Chondrocyte (in vitro differentiated cells): ENCODE measurements at regions not wholly inside any gene's neighbourhood (a gene's known extent, or its start where the extent isn't known, plus 50 kb on each side); places are given as distances from the start of the nearest gene placed in this dataset.

Experiments
- DNase-seq: peaks from one replicate; pipeline ENCODE4 v3.0.0; 2021; ENCODE audit warnings: mixed read lengths, low spot score
- H3K27ac Mint-ChIP-seq: one replicate; pipeline ENCODE4 v1.8.0; 2021; ENCODE audit warnings: mild to moderate bottlenecking, moderate library complexity, mixed read lengths; ENCODE audit not compliant: unreplicated experiment
- H3K27me3 Mint-ChIP-seq: 2 replicates; pipeline ENCODE4 v1.8.0; 2021; ENCODE audit warnings: low read depth, mixed read lengths
- H3K36me3 Mint-ChIP-seq: 2 replicates; pipeline ENCODE4 v1.8.0; 2021; ENCODE audit warnings: low read depth, mixed read lengths
- H3K4me1 Mint-ChIP-seq: 2 replicates; pipeline ENCODE4 v1.8.0; 2021; ENCODE audit warnings: low read depth, mild to moderate bottlenecking, mixed read lengths
- H3K4me3 Mint-ChIP-seq: one replicate; pipeline ENCODE4 v1.8.0; 2021; ENCODE audit warnings: mild to moderate bottlenecking, moderate library complexity, mixed read lengths; ENCODE audit not compliant: unreplicated experiment
- H3K9me3 Mint-ChIP-seq: 2 replicates; pipeline ENCODE4 v1.8.0; 2021; ENCODE audit warnings: low read depth, mixed read lengths
- TF ChIP-seq, protein P1 (sequence below): fragments of 200-600 bp; sonication (generic); IDR thresholded peaks from 2 replicates; pipeline ENCODE4 v1.5.0; 2021; ENCODE audit warnings: antibody characterized with exemption, mild to moderate bottlenecking, moderate library complexity

DNA sequence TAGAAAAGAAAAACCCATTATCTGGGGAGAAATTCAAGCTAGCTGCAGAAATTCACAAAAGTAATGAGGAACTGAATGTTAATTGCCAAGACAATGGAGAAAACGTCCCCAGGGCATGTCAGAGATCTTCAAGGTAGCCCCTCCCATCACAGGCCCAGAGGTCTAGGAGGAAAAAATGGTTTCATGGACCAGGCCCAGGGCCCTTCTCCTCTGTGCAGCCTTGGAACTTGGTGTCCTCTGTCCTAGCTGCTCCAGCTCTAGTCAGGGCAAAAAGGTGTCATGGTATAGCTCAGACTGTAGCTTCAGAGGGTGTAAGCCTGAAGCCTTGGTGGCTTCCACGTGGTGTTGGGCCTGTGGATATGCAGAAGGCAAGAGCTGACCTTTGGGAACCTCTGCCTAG lies 411.8 kb downstream of the ADRA2A start:
- H3K27ac Mint-ChIP-seq, result no peak overlapping the region
- no peaks in the 10 kb centered on the region for H3K27me3 Mint-ChIP-seq
- H3K4me3 Mint-ChIP-seq, result no peak overlapping the region
- peaks cover 45% of the 10 kb centered on the region for H3K9me3 Mint-ChIP-seq
- DNase-seq, result no peak
- H3K4me1 Mint-ChIP-seq, result no peaks in the 10 kb centered on the region
- H3K36me3 Mint-ChIP-seq, result no peaks in the 10 kb centered on the region
- TF ChIP-seq, protein P1, sequence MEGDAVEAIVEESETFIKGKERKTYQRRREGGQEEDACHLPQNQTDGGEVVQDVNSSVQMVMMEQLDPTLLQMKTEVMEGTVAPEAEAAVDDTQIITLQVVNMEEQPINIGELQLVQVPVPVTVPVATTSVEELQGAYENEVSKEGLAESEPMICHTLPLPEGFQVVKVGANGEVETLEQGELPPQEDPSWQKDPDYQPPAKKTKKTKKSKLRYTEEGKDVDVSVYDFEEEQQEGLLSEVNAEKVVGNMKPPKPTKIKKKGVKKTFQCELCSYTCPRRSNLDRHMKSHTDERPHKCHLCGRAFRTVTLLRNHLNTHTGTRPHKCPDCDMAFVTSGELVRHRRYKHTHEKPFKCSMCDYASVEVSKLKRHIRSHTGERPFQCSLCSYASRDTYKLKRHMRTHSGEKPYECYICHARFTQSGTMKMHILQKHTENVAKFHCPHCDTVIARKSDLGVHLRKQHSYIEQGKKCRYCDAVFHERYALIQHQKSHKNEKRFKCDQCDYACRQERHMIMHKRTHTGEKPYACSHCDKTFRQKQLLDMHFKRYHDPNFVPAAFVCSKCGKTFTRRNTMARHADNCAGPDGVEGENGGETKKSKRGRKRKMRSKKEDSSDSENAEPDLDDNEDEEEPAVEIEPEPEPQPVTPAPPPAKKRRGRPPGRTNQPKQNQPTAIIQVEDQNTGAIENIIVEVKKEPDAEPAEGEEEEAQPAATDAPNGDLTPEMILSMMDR, result no peak

DNA sequence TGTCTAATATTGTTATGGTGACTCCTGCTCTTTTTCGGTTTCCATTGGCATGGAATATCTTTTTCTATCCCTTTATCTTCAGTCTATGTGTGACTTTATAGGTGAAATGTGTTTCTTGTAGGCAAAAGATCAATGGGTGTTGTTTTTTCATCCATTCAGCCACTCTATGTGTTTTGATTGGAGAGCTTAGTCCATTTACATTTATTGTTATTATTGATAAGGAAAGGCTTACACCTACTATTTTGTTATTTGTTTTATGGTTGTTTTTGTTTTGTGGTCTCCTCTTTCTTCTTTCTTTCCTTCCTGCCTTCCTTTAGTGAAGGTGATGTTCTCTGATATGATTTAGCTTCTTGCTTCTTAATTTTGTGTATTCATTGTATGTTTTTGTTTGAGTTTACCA lies 414.3 kb downstream of the ADRA2A start:
- TF ChIP-seq, protein P1, result no peak
- Mint-ChIP-seq H3K27ac (no peak overlapping the region), H3K4me1 (no peaks in the 10 kb centered on the region), H3K4me3 (no peak overlapping the region), H3K27me3 (no peaks in the 10 kb centered on the region), H3K9me3 (peaks cover 50% of the 10 kb centered on the region), H3K36me3 (no peaks in the 10 kb centered on the region)
- no peak for DNase-seq

DNA sequence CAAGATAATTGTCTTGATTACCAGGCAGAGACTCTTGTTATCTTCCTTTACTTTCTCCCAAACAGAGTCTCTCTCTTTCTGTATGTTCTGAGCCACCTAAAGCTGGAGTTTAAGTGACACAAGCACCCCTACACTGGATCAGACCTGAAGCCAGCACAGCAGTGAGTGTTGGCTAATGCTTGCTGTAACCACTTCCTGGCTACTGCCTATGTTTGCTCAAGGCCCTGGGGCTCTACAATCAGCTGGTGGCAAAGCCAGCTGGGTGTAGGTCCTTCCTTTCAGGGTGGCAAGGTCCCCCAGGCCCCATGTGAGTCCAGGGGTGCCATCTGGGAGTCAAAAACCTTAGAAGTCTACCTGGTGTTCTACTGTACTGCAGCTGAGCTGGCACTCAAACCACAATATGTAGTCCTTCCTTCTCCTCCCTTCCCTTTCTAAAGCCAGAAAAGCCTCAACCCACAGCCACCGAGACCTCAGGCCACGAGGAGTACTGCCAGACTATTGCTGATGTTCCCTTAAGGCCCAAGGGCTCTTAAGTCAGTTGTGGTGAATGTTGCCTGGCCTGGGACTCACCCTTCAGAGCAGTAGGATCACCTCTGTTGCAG lies 416.3 kb downstream of the ADRA2A start:
- peaks cover 2% of the 10 kb centered on the region for H3K27me3 Mint-ChIP-seq
- DNase-seq, result no peak
- H3K9me3 Mint-ChIP-seq, result peaks cover 42% of the 10 kb centered on the region
- no peaks in the 10 kb centered on the region for H3K4me1 Mint-ChIP-seq
- H3K36me3 Mint-ChIP-seq, result no peaks in the 10 kb centered on the region
- no peak overlapping the region for H3K27ac Mint-ChIP-seq
- no peak overlapping the region for H3K4me3 Mint-ChIP-seq
- TF ChIP-seq, protein P1, result no peak

DNA sequence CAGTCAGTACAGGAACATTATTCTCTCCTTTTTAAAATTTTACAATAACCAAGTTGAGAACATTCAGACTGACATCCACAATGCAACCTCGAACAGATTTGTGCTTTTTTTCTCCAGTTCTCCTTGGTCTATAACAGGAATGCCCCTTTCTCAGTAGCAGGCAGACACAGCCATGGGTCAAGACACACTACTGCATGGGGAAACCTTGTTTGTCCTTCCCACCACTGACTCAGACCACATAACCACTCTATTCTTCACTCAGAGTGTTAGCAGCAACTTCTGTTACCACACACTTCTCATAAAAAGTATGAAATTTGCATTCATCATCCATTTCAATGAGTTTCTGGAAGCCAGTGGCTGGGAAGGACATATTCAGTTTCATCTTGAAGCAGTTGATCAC lies 421.7 kb downstream of the ADRA2A start:
- TF ChIP-seq, protein P1, result no peak
- no peak overlapping the region for H3K4me3 Mint-ChIP-seq
- no peaks in the 10 kb centered on the region for H3K36me3 Mint-ChIP-seq
- H3K9me3 Mint-ChIP-seq, result peaks cover 11% of the 10 kb centered on the region
- no peaks in the 10 kb centered on the region for H3K4me1 Mint-ChIP-seq
- H3K27ac Mint-ChIP-seq, result no peak overlapping the region
- peaks cover 7% of the 10 kb centered on the region for H3K27me3 Mint-ChIP-seq
- no peak for DNase-seq

DNA sequence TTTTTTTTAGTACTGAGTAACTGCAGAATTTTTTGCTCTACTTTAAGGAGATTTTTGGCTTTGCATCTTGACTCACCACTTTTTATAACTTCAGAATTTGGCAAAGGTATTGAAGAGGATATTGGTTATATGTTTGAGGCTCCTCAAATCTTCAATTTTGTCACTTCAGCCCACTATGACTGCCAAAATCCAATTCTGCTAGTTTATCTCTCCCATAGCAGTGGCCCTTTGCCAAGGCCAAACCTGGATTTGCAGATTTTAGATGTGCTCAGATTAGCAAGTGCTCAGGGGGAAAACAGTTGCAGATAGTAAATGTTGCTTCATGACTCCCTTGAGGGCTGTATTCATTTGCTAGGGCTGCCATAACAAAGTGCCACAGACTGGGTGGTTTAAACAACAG lies 427.5 kb downstream of the ADRA2A start:
- no peak for DNase-seq
- Mint-ChIP-seq H3K4me1 (no peaks in the 10 kb centered on the region), H3K36me3 (no peaks in the 10 kb centered on the region), H3K27me3 (peaks cover 5% of the 10 kb centered on the region), H3K27ac (no peak overlapping the region), H3K4me3 (no peak overlapping the region), H3K9me3 (peaks cover 12% of the 10 kb centered on the region)
- TF ChIP-seq, protein P1, result no peak
